Progenitor cell of endocrine pancreas (in vitro differentiated cells): ENCODE measurements at regions not wholly inside any gene's neighbourhood (a gene's known extent, or its start where the extent isn't known, plus 50 kb on each side); places are given as distances from the start of the nearest gene placed in this dataset.

ENCODE experiments used
- DNase-seq: peaks from one replicate; pipeline ENCODE4 v3.0.0; 2021; ENCODE audit warnings: low spot score; ENCODE audit not compliant: unreplicated experiment
- H3K27ac Mint-ChIP-seq: 2 replicates; pipeline ENCODE4 v1.8.0; 2021; ENCODE audit warnings: mild to moderate bottlenecking, moderate library complexity, mixed read lengths
- H3K27me3 Mint-ChIP-seq: 2 replicates; pipeline ENCODE4 v1.8.0; 2021; ENCODE audit warnings: mixed read lengths
- H3K36me3 Mint-ChIP-seq: 2 replicates; pipeline ENCODE4 v1.8.0; 2022; ENCODE audit warnings: mixed read lengths; ENCODE audit not compliant: insufficient read depth
- H3K4me1 Mint-ChIP-seq: 2 replicates; pipeline ENCODE4 v1.8.0; 2021; ENCODE audit warnings: low read depth, mixed read lengths
- H3K4me3 Mint-ChIP-seq: 2 replicates; pipeline ENCODE4 v1.8.0; 2021; ENCODE audit warnings: low read depth, mild to moderate bottlenecking, moderate library complexity, mixed read lengths
- H3K9me3 Mint-ChIP-seq: 2 replicates; pipeline ENCODE4 v1.8.0; 2021; ENCODE audit warnings: low read depth, mixed read lengths
- CTCF ChIP-seq: fragments of 200-600 bp; sonication (generic); IDR thresholded peaks from one replicate; pipeline ENCODE4 v1.5.0; 2021; ENCODE audit warnings: antibody characterized with exemption, mild to moderate bottlenecking; ENCODE audit not compliant: unreplicated experiment

GRCh38 chr6:143615785-143616184 is 62.0 kb upstream of the PHACTR2 start:
- no peaks in the 10 kb centered on the region for H3K36me3 Mint-ChIP-seq
- H3K4me3 Mint-ChIP-seq = no peak overlapping the region
- H3K4me1 Mint-ChIP-seq = peaks cover 9% of the 10 kb centered on the region
- H3K9me3 Mint-ChIP-seq = no peaks in the 10 kb centered on the region
- H3K27ac Mint-ChIP-seq = no peak overlapping the region
- TF ChIP-seq CTCF = no peak
- no peak for DNase-seq
- no peaks in the 10 kb centered on the region for H3K27me3 Mint-ChIP-seq

- TF ChIP-seq CTCF = no peak
- H3K9me3 Mint-ChIP-seq = no peaks in the 10 kb centered on the region
- H3K27me3 Mint-ChIP-seq = no peaks in the 10 kb centered on the region
- no peaks in the 10 kb centered on the region for H3K36me3 Mint-ChIP-seq
- H3K4me3 Mint-ChIP-seq = no peak overlapping the region
- H3K27ac Mint-ChIP-seq = no peak overlapping the region
- DNase-seq = no peak
- H3K4me1 Mint-ChIP-seq = peaks cover 2% of the 10 kb centered on the region
Observed at GRCh38 chr6:143614235-143614634, 63.5 kb upstream of the PHACTR2 start.

GRCh38 chr6:143613749-143614148 is 64.0 kb upstream of the PHACTR2 start:
- Mint-ChIP-seq H3K27me3 (no peaks in the 10 kb centered on the region), H3K9me3 (no peaks in the 10 kb centered on the region), H3K4me1 (peaks cover 6% of the 10 kb centered on the region), H3K4me3 (no peak overlapping the region), H3K36me3 (no peaks in the 10 kb centered on the region), H3K27ac (no peak overlapping the region)
- no peak for TF ChIP-seq CTCF
- no peak for DNase-seq

GRCh38 chr6:143612186-143612585 is 65.6 kb upstream of the PHACTR2 start:
- no peaks in the 10 kb centered on the region for H3K36me3 Mint-ChIP-seq
- H3K27ac Mint-ChIP-seq = no peak overlapping the region
- H3K9me3 Mint-ChIP-seq = no peaks in the 10 kb centered on the region
- H3K4me1 Mint-ChIP-seq = peaks cover 7% of the 10 kb centered on the region
- H3K27me3 Mint-ChIP-seq = no peaks in the 10 kb centered on the region
- no peak for DNase-seq
- no peak for TF ChIP-seq CTCF
- H3K4me3 Mint-ChIP-seq = no peak overlapping the region

- no peaks in the 10 kb centered on the region for H3K9me3 Mint-ChIP-seq
- DNase-seq = no peak
- H3K27me3 Mint-ChIP-seq = no peaks in the 10 kb centered on the region
- no peak overlapping the region for H3K4me3 Mint-ChIP-seq
- TF ChIP-seq CTCF = no peak
- H3K4me1 Mint-ChIP-seq = peaks cover 7% of the 10 kb centered on the region
- no peaks in the 10 kb centered on the region for H3K36me3 Mint-ChIP-seq
- no peak overlapping the region for H3K27ac Mint-ChIP-seq
Observed at GRCh38 chr6:143611580-143611979, 66.2 kb upstream of the PHACTR2 start.
